Epithelial cell of esophagus (primary cell): ENCODE measurements at regions not wholly inside any gene's neighbourhood (a gene's known extent, or its start where the extent isn't known, plus 50 kb on each side); places are given as distances from the start of the nearest gene placed in this dataset.

Source experiments
- DNase-seq: peaks from one replicate; pipeline ENCODE4 v3.0.0; 2010; ENCODE audit warnings: low read depth
- H3K4me3 ChIP-seq: 2 replicates; pipeline ENCODE4 v1.5.1; 2011; ENCODE audit warnings: mild to moderate bottlenecking, low read length, control low read depth
- CTCF ChIP-seq: IDR thresholded peaks from 2 replicates; pipeline ENCODE4 v1.5.1; 2011; ENCODE audit warnings: low read depth, mild to moderate bottlenecking, low read length, control low read depth, inconsistent platforms; ENCODE audit not compliant: insufficient read depth; ENCODE audit errors: missing control alignments

DNA sequence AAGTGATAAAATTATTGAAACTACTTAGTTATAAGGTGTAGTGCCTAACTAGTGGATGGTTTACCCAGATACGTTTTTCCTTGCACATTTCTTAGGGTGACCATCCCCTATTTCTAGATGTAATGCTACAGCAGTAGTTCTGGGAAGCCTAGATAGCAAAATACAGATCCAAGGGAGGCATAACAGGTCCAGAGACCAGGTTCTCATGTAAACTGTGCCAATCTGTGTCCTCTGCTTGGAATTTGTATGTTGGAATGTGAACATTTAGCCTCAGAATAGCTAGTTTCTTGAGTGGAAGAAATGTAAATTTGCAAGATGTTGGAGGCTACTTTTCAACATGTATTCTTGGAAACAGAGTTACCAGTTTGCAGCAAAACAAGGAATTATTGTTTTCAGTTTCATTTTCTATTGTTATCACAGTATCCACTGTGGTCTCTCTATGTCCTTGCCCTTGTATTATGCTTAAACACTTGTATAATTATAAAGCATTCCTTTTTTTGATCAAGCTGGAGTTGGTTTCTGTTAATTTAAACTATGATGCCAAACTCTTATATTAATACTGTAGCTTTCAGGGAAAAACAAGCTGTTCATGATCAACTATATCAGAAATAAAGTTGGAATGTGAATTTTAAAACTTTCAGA lies 102.0 kb upstream of the BRINP3 start:
- no peak for TF ChIP-seq CTCF
- no peak overlapping the region for H3K4me3 ChIP-seq
- no peak for DNase-seq

DNA sequence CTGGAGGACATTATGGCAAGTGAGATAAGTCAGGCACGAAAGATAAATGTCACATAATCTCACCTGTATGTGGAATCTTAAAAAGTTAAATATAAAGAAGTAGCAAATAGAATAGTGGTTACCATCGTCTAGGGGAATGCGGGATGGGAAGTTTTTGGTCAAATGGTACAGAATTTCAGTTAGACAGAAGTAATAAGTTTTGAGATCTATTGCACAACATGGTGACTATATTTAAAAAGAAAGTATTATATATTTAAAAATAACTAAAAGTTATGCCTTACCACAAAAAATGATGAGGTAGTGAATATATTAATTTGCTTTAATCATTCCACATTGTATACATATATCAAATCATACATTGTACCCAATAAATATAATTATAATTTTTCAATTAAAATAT lies 106.2 kb upstream of the BRINP3 start:
- DNase-seq = no peak
- no peak for TF ChIP-seq CTCF
- H3K4me3 ChIP-seq = no peak overlapping the region

GRCh38 chr1:190588424-190588823 lies 110.8 kb upstream of the BRINP3 start:
- no peak for DNase-seq
- TF ChIP-seq CTCF = no peak
- no peak overlapping the region for H3K4me3 ChIP-seq

GRCh38 chr1:190595438-190595837 lies 117.8 kb upstream of the BRINP3 start:
- no peak for TF ChIP-seq CTCF
- no peak overlapping the region for H3K4me3 ChIP-seq
- no peak for DNase-seq

- no peak for DNase-seq
- H3K4me3 ChIP-seq = no peak overlapping the region
- TF ChIP-seq CTCF = no peak
Observed at GRCh38 chr1:190597294-190597693, 119.6 kb upstream of the BRINP3 start.

- no peak for DNase-seq
- TF ChIP-seq CTCF = no peak
- no peak overlapping the region for H3K4me3 ChIP-seq
Observed at GRCh38 chr1:190599670-190600069, 122.0 kb upstream of the BRINP3 start.

DNA sequence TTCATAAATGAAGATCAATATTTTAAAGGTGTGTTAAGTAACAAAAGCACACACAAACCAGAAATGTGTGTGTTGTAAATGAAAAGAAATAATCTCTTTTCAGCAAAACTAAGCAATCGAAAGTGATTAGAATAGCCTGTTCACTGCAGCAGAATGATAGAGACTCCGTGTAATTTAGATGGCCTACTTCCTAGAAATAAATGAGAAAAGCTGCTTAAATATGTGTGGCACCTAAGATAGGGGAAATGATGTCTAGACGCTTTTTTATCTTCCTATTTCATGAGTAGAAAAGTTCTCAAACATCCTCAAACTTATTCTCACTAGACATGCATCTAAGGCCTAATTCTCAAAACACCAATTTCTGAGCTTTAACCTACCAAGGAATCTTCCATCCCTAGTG lies 124.7 kb upstream of the BRINP3 start:
- no peak for TF ChIP-seq CTCF
- H3K4me3 ChIP-seq = no peak overlapping the region
- no peak for DNase-seq
